GM12878 (cell line): ENCODE measurements at regions not wholly inside any gene's neighbourhood (a gene's known extent, or its start where the extent isn't known, plus 50 kb on each side); places are given as distances from the start of the nearest gene placed in this dataset.

Experiments used
- ATAC-seq: fragments of 200-7000 bp; cut with Tn5 transposase; 3 replicates; pipeline ENCODE4 v1.9.1; 2020; ENCODE audit warnings: mild to moderate bottlenecking, moderate library complexity
- BruUV-seq: library from RNA; stranded (reverse); fragments of 400-500 nt; replicated peaks from 2 replicates; lab custom pipeline; 2021; lab: Mats Ljungman, UMichigan
- CTCF ChIA-PET: fragments of 300-600 bp; sonication (Branson Sonifier 250); formaldehyde crosslinking; extraction: SDS; loops from one replicate; lab custom pipeline; 2021; ENCODE audit warnings: inconsistent platforms; lab: Yijun Ruan, JAX
- POLR2A ChIA-PET: fragments of 350-600 bp; formaldehyde crosslinking; extraction: SDS; loops from one replicate; lab custom pipeline; 2021; ENCODE audit warnings: inconsistent platforms; lab: Charles Lee
- RAD21 ChIA-PET: fragments of 300-600 bp; sonication (Branson Sonifier 250); formaldehyde crosslinking; loops from one replicate; lab custom pipeline; 2023; ENCODE audit warnings: antibody characterized with exemption; ENCODE audit not compliant: unreplicated experiment; lab: Charles Lee
- SMC1A ChIA-PET: fragments of 300-600 bp; sonication (Branson Sonifier 250); formaldehyde crosslinking; loops from one replicate; lab custom pipeline; 2023; ENCODE audit not compliant: unreplicated experiment, uncharacterized antibody; lab: Charles Lee
- DNase-seq: peaks from one replicate; pipeline ENCODE4 v3.0.0-alpha.2; 2011; ENCODE audit warnings: low read depth, low spot score
- FAIRE-seq: peaks from 3 replicates; lab custom pipeline; 2011; peaks lifted over from hg19 to GRCh38; lab: Jason Lieb, UNC
- H2AFZ ChIP-seq: 2 replicates; pipeline ENCODE4 v1.6.0; 2011; ENCODE audit warnings: low read depth, low read length, control low read depth; ENCODE audit not compliant: control insufficient read depth
- H3K27ac ChIP-seq: 2 replicates; pipeline ENCODE4 v1.5.1; 2011; ENCODE audit warnings: control low read depth; ENCODE audit not compliant: control insufficient read depth, insufficient read depth
- H3K27me3 ChIP-seq, 2 experiments: replicated peaks in 1 of 2; 2 replicates each; pipeline versions ENCODE4 v1.6.0 to v1.6.1; 2011; ENCODE audit warnings: low read length in 1 of 2; ENCODE audit not compliant: control insufficient read depth in 2 of 2, insufficient read depth in 2 of 2
- H3K36me3 ChIP-seq, 2 experiments: 2 replicates each; pipeline ENCODE4 v1.5.1; 2011; ENCODE audit warnings: low read length in 1 of 2; ENCODE audit not compliant: control insufficient read depth in 2 of 2, insufficient read depth in 2 of 2
- H3K4me1 ChIP-seq: 2 replicates; pipeline ENCODE4 v1.6.1; 2011; ENCODE audit warnings: mild to moderate bottlenecking, low read length, moderate library complexity, mixed read lengths; ENCODE audit not compliant: control insufficient read depth, insufficient read depth
- H3K4me2 ChIP-seq: 2 replicates; pipeline ENCODE4 v1.6.0; 2011; ENCODE audit warnings: control low read depth; ENCODE audit not compliant: control insufficient read depth, insufficient read depth
- H3K4me3 ChIP-seq: fragments of 200-600 bp; sonication (generic); 2 replicates; pipeline ENCODE4 v1.5.1; 2016
- H3K79me2 ChIP-seq: 2 replicates; pipeline ENCODE4 v1.6.0; 2011; ENCODE audit warnings: low read length; ENCODE audit not compliant: control insufficient read depth, insufficient read depth
- H3K9ac ChIP-seq: 2 replicates; pipeline ENCODE4 v1.8.0; 2011; ENCODE audit warnings: low read length, control low read depth, mixed read lengths; ENCODE audit not compliant: control insufficient read depth, insufficient read depth
- H3K9me3 ChIP-seq: replicated peaks from 3 replicates; pipeline ENCODE4 v1.5.1; 2011; ENCODE audit warnings: mild to moderate bottlenecking, low read length; ENCODE audit not compliant: control insufficient read depth, insufficient read depth
- H4K20me1 ChIP-seq: 2 replicates; pipeline ENCODE4 v1.6.0; 2011; ENCODE audit not compliant: control insufficient read depth, insufficient read depth
- ATF2 ChIP-seq: IDR thresholded peaks from 2 replicates; pipeline ENCODE4 v1.6.1; 2012; ENCODE audit warnings: low read length, inconsistent platforms
- CEBPB ChIP-seq, 2 experiments: fragments of 150-350 bp in 1 of 2; IDR thresholded peaks; 2 replicates each; pipeline ENCODE4 v1.6.1; 2012 to 2014; ENCODE audit warnings: low read depth in 2 of 2, low read length in 2 of 2, borderline replicate concordance in 1 of 2, inconsistent platforms in 1 of 2
- HDAC2 ChIP-seq: fragments of 200-600 bp; sonication (generic); IDR thresholded peaks from 2 replicates; pipeline ENCODE4 v1.6.1; 2017
- KLF5 ChIP-seq: fragments of 450-650 bp; IDR thresholded peaks from 2 replicates; pipeline ENCODE4 v1.6.1; 2014; ENCODE audit warnings: mild to moderate bottlenecking; ENCODE audit not compliant: partially characterized antibody
- NFIC ChIP-seq: IDR thresholded peaks from 2 replicates; pipeline ENCODE4 v1.6.1; 2012; ENCODE audit warnings: low read depth, mild to moderate bottlenecking, inconsistent platforms, low read length, moderate library complexity
- NFYB ChIP-seq: IDR thresholded peaks from 2 replicates; pipeline ENCODE4 v1.6.1; 2011; ENCODE audit warnings: low read depth, mild to moderate bottlenecking, low read length, improper control_type of control experiment, moderate library complexity; ENCODE audit not compliant: insufficient read depth
- POU2F2 ChIP-seq: IDR thresholded peaks from 3 replicates; pipeline ENCODE4 v1.6.1; 2011; ENCODE audit warnings: low read depth, mild to moderate bottlenecking, low read length, borderline replicate concordance
- SMAD1 ChIP-seq: fragments of 450-650 bp; IDR thresholded peaks from 2 replicates; pipeline ENCODE4 v1.6.1; 2018; ENCODE audit warnings: mild to moderate bottlenecking, low read depth; ENCODE audit not compliant: partially characterized antibody
- SP1 ChIP-seq: IDR thresholded peaks from one replicate; pipeline ENCODE4 v1.6.1; 2011; ENCODE audit warnings: low read depth, low read length
- STAT1 ChIP-seq: fragments of 450-650 bp; conservative IDR thresholded peaks from 2 replicates; pipeline ENCODE4 v1.6.1; 2014; ENCODE audit warnings: antibody characterized with exemption, mild to moderate bottlenecking
- TCF7 ChIP-seq: IDR thresholded peaks from 2 replicates; pipeline ENCODE4 v1.6.1; 2014; ENCODE audit warnings: antibody characterized with exemption, borderline replicate concordance
- USF2 ChIP-seq: IDR thresholded peaks from 2 replicates; pipeline ENCODE4 v1.6.1; 2011; ENCODE audit warnings: low read depth, low read length, improper control_type of control experiment, borderline replicate concordance
- ZSCAN29 ChIP-seq: fragments of 450-650 bp; IDR thresholded peaks from 2 replicates; pipeline ENCODE4 v1.6.1; 2017; ENCODE audit warnings: mild to moderate bottlenecking, moderate library complexity
- WGBS: methylation state at CpG from one replicate; pipeline ENCODE4 v1.1.6; 2016; ENCODE audit warnings: low lambda C conversion rate; ENCODE audit not compliant: insufficient replicate concordance, insufficient coverage; ENCODE audit errors: missing lambda C conversion rate; 5-methylcytosine and 5-hydroxymethylcytosine counted together
- in situ Hi-C: fragments of 300-500 bp; cut with MboI; formaldehyde crosslinking; loops from 9 replicates; pipeline ENCODE4 v1.14.3; 2018; ENCODE audit warnings: mixed read lengths
- intact Hi-C: fragments of 100-400 bp; cut with micrococcal nuclease; formaldehyde crosslinking; loops from one replicate; pipeline ENCODE4 v1.14.2; 2022; ENCODE audit not compliant: unreplicated experiment
- TF ChIP-seq, protein P1 (sequence below): fragments of 450-650 bp; IDR thresholded peaks from 2 replicates; pipeline ENCODE4 v1.6.1; 2016; ENCODE audit warnings: mild to moderate bottlenecking
- TF ChIP-seq, protein P2 (sequence below): fragments of 450-650 bp; IDR thresholded peaks from 2 replicates; pipeline ENCODE4 v1.6.1; 2017; ENCODE audit warnings: antibody characterized with exemption, mild to moderate bottlenecking, moderate library complexity
- TF ChIP-seq, protein P3 (sequence below): fragments of 450-650 bp; formaldehyde crosslinking; IDR thresholded peaks from 2 replicates; pipeline ENCODE4 v1.5.0; 2022; ENCODE audit warnings: mild to moderate bottlenecking, missing genetic modification characterization

- ChIA-PET SMC1A (no interaction called here), POLR2A (no interaction called here), RAD21 (no interaction called here), CTCF (no interaction called here)
- TF ChIP-seq SMAD1: no peak
- TF ChIP-seq, protein P1, sequence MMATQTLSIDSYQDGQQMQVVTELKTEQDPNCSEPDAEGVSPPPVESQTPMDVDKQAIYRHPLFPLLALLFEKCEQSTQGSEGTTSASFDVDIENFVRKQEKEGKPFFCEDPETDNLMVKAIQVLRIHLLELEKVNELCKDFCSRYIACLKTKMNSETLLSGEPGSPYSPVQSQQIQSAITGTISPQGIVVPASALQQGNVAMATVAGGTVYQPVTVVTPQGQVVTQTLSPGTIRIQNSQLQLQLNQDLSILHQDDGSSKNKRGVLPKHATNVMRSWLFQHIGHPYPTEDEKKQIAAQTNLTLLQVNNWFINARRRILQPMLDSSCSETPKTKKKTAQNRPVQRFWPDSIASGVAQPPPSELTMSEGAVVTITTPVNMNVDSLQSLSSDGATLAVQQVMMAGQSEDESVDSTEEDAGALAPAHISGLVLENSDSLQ: no peak
- TF ChIP-seq ATF2: no peak
- TF ChIP-seq KLF5: no peak
- no peak for TF ChIP-seq CEBPB (IDR thresholded peaks at IDR 0.05; ENCODE audit: borderline replicate concordance in 1 of 2, low read depth in 2 of 2, low read length in 2 of 2)
- TF ChIP-seq NFIC: no peak
- TF ChIP-seq STAT1: no peak
- TF ChIP-seq, protein P2, sequence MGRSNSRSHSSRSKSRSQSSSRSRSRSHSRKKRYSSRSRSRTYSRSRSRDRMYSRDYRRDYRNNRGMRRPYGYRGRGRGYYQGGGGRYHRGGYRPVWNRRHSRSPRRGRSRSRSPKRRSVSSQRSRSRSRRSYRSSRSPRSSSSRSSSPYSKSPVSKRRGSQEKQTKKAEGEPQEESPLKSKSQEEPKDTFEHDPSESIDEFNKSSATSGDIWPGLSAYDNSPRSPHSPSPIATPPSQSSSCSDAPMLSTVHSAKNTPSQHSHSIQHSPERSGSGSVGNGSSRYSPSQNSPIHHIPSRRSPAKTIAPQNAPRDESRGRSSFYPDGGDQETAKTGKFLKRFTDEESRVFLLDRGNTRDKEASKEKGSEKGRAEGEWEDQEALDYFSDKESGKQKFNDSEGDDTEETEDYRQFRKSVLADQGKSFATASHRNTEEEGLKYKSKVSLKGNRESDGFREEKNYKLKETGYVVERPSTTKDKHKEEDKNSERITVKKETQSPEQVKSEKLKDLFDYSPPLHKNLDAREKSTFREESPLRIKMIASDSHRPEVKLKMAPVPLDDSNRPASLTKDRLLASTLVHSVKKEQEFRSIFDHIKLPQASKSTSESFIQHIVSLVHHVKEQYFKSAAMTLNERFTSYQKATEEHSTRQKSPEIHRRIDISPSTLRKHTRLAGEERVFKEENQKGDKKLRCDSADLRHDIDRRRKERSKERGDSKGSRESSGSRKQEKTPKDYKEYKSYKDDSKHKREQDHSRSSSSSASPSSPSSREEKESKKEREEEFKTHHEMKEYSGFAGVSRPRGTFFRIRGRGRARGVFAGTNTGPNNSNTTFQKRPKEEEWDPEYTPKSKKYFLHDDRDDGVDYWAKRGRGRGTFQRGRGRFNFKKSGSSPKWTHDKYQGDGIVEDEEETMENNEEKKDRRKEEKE: no peak
- TF ChIP-seq USF2: no peak
- no peak for TF ChIP-seq SP1
- TF ChIP-seq, protein P3, sequence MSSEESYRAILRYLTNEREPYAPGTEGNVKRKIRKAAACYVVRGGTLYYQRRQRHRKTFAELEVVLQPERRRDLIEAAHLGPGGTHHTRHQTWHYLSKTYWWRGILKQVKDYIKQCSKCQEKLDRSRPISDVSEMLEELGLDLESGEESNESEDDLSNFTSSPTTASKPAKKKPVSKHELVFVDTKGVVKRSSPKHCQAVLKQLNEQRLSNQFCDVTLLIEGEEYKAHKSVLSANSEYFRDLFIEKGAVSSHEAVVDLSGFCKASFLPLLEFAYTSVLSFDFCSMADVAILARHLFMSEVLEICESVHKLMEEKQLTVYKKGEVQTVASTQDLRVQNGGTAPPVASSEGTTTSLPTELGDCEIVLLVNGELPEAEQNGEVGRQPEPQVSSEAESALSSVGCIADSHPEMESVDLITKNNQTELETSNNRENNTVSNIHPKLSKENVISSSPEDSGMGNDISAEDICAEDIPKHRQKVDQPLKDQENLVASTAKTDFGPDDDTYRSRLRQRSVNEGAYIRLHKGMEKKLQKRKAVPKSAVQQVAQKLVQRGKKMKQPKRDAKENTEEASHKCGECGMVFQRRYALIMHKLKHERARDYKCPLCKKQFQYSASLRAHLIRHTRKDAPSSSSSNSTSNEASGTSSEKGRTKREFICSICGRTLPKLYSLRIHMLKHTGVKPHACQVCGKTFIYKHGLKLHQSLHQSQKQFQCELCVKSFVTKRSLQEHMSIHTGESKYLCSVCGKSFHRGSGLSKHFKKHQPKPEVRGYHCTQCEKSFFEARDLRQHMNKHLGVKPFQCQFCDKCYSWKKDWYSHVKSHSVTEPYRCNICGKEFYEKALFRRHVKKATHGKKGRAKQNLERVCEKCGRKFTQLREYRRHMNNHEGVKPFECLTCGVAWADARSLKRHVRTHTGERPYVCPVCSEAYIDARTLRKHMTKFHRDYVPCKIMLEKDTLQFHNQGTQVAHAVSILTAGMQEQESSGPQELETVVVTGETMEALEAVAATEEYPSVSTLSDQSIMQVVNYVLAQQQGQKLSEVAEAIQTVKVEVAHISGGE (CRISPR knock-in tag): no peak
- TF ChIP-seq POU2F2: no peak
- no peak for TF ChIP-seq HDAC2
- no peak for TF ChIP-seq NFYB
- no peak for TF ChIP-seq TCF7
- TF ChIP-seq ZSCAN29: no peak
- intact Hi-C loops: no loop called here
- BruUV-seq: no TSS peak
- 59% methylated on average over 20 of the region's 30 CpGs for WGBS
- no peaks in the 10 kb centered on the region for H4K20me1 ChIP-seq
- H3K4me1 ChIP-seq: no peaks in the 10 kb centered on the region
- H3K4me3 ChIP-seq: no peak overlapping the region
- no peak for FAIRE-seq
- H3K79me2 ChIP-seq: no peaks in the 10 kb centered on the region
- H3K9ac ChIP-seq: no peak overlapping the region
- H3K27ac ChIP-seq: no peak overlapping the region
- ATAC-seq: no peak
- H3K27me3 ChIP-seq: no peaks in the 10 kb centered on the region
- in situ Hi-C loops: no loop called here
- no peak overlapping the region for H3K4me2 ChIP-seq
- no peak for DNase-seq
- no peaks in the 10 kb centered on the region for H3K36me3 ChIP-seq
- no peaks in the 10 kb centered on the region for H3K9me3 ChIP-seq
- H2AFZ ChIP-seq: no peak overlapping the region
Measured at GRCh38 chr2:180873219-180873618, 107.2 kb upstream of the UBE2E3 start.
